Inferior parietal cortex (tissue), 1 donor: ENCODE measurements at regions not wholly inside any gene's neighbourhood (a gene's known extent, or its start where the extent isn't known, plus 50 kb on each side); places are given as distances from the start of the nearest gene placed in this dataset.

Experiments
- DNase-seq: peaks from one replicate; pipeline ENCODE4 v3.0.0-alpha.2; 2016; ENCODE audit errors: extremely low spot score

GRCh38 chr10:3852147-3852904 lies 67.3 kb upstream of the KLF6 start:
- peak; percentile 56 for DNase-seq

GRCh38 chr10:3850999-3851937 lies 66.3 kb upstream of the KLF6 start:
- no peak for DNase-seq

- DNase-seq = no peak
Measured at GRCh38 chr10:3848775-3849635, 64.0 kb upstream of the KLF6 start.

GRCh38 chr10:3848005-3848774 lies 63.2 kb upstream of the KLF6 start:
- no peak for DNase-seq

- no peak for DNase-seq
Measured at GRCh38 chr10:3846736-3847135, 61.7 kb upstream of the KLF6 start.

- DNase-seq = no peak
Measured at GRCh38 chr10:3844491-3845025, 59.5 kb upstream of the KLF6 start.

GRCh38 chr10:3838460-3839437 lies 53.7 kb upstream of the KLF6 start:
- DNase-seq = no peak

GRCh38 chr10:3837647-3838459 lies 52.8 kb upstream of the KLF6 start:
- no peak for DNase-seq

GRCh38 chr10:3836222-3836820 lies 51.3 kb upstream of the KLF6 start:
- DNase-seq = no peak

GRCh38 chr10:3835770-3836169 lies 50.8 kb upstream of the KLF6 start:
- no peak for DNase-seq

GRCh38 chr10:3834947-3835346 lies 49.9 kb upstream of the KLF6 start:
- no peak for DNase-seq
